PC-9 (cell line): ENCODE measurements at regions not wholly inside any gene's neighbourhood (a gene's known extent, or its start where the extent isn't known, plus 50 kb on each side); places are given as distances from the start of the nearest gene placed in this dataset.

Experiments used
- BruUV-seq: library from RNA; stranded (reverse); fragments of 400-500 nt; replicated peaks from 2 replicates; lab custom pipeline; 2021; lab: Mats Ljungman, UMichigan
- CTCF ChIA-PET: fragments of 300-600 bp; sonication (Branson Sonifier 250); formaldehyde crosslinking; loops from one replicate; lab custom pipeline; 2022; ENCODE audit warnings: antibody characterized with exemption; lab: Charles Lee
- POLR2A ChIA-PET: fragments of 300-600 bp; sonication (Branson Sonifier 250); formaldehyde crosslinking; loops from one replicate; lab custom pipeline; 2022; ENCODE audit warnings: antibody characterized with exemption; ENCODE audit not compliant: unreplicated experiment; lab: Charles Lee
- DNase-seq, 2 experiments: peaks; one replicate each; pipeline versions ENCODE4 v3.0.0 to v3.0.0-alpha.2; 2015 to 2022; ENCODE audit warnings: mixed read lengths in 1 of 2
- H2AFZ ChIP-seq: fragments of 200-600 bp; sonication (generic); 2 replicates; pipeline ENCODE4 v1.8.1; 2017; ENCODE audit warnings: antibody characterized with exemption
- H3F3A ChIP-seq: fragments of 200-600 bp; sonication (generic); 2 replicates; pipeline ENCODE4 v1.8.1; 2017; ENCODE audit warnings: antibody characterized with exemption, mild to moderate bottlenecking, low read depth; ENCODE audit not compliant: insufficient read depth
- H3K27ac ChIP-seq: fragments of 200-600 bp; sonication (generic); 2 replicates; pipeline ENCODE4 v1.6.1; 2016; ENCODE audit warnings: mixed run types
- H3K27me3 ChIP-seq: fragments of 200-600 bp; sonication (generic); 2 replicates; pipeline ENCODE4 v1.6.1; 2016; ENCODE audit warnings: low read depth, mixed run types; ENCODE audit not compliant: insufficient read depth
- H3K36me3 ChIP-seq: fragments of 200-600 bp; sonication (generic); 2 replicates; pipeline ENCODE4 v1.6.1; 2016; ENCODE audit warnings: low read depth, mixed run types
- H3K4me1 ChIP-seq: fragments of 200-600 bp; sonication (generic); replicated peaks from 2 replicates; pipeline ENCODE4 v1.6.1; 2016; ENCODE audit warnings: mixed run types; ENCODE audit not compliant: insufficient read depth
- H3K4me2 ChIP-seq: fragments of 200-600 bp; sonication (generic); 2 replicates; pipeline ENCODE4 v1.6.1; 2017; ENCODE audit warnings: mixed run types
- H3K4me3 ChIP-seq: fragments of 200-600 bp; sonication (generic); 2 replicates; pipeline ENCODE4 v1.6.1; 2016; ENCODE audit warnings: mixed run types
- H3K79me2 ChIP-seq: fragments of 200-600 bp; sonication (generic); 2 replicates; pipeline ENCODE4 v1.6.1; 2017; ENCODE audit warnings: low read depth, mixed run types
- H3K9me2 ChIP-seq: fragments of 200-600 bp; sonication (generic); 2 replicates; pipeline ENCODE4 v1.8.1; 2017; ENCODE audit warnings: mild to moderate bottlenecking; ENCODE audit not compliant: insufficient read depth
- H3K9me3 ChIP-seq: fragments of 200-600 bp; sonication (generic); 2 replicates; pipeline ENCODE4 v1.8.1; 2016; ENCODE audit warnings: low read depth; ENCODE audit not compliant: insufficient read depth
- H4K20me1 ChIP-seq: fragments of 200-600 bp; sonication (generic); 2 replicates; pipeline ENCODE4 v1.8.1; 2017; ENCODE audit not compliant: insufficient read depth
- EZH2 ChIP-seq: fragments of 200-600 bp; sonication (generic); IDR thresholded peaks from 2 replicates; pipeline ENCODE4 v1.8.0; 2017; ENCODE audit warnings: antibody characterized with exemption, low read depth
- intact Hi-C: fragments of 100-400 bp; cut with micrococcal nuclease; formaldehyde crosslinking; loops from one replicate; pipeline ENCODE4 v1.10.0; 2022; ENCODE audit not compliant: unreplicated experiment
- TF ChIP-seq, protein P1 (sequence below): fragments of 200-600 bp; sonication (generic); conservative IDR thresholded peaks from 2 replicates; pipeline ENCODE4 v1.6.1; 2017; ENCODE audit warnings: mixed run types, antibody characterized with exemption, mild to moderate bottlenecking, moderate library complexity

DNA sequence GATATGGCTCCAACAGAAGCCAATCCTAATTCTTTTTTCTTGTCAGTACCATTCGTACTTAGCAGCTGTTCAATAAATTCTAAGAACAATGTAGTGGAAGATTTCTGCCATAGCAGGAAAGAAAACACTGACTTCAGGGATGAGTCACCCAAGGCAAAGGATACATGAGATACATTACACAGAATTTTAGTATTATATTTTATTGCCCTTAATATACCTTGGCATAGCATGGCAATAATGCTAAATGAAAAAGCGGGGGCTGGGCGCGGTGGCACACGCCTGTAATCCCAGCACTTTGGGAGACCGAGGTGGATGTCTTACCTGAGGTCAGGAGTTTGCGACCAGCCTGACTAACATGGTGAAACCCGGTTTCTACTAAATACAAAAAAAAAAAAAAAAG, 619.1 kb upstream of the DAB2 start:
- ChIA-PET CTCF (no interaction called here), POLR2A (no interaction called here)
- intact Hi-C loops = no loop called here
- Histone ChIP-seq H3K27ac (no peak overlapping the region), H3K27me3 (no peaks in the 10 kb centered on the region), H3K4me3 (no peak overlapping the region), H3K36me3 (no peaks in the 10 kb centered on the region), H4K20me1 (no peaks in the 10 kb centered on the region), H3F3A (no peaks in the 10 kb centered on the region), H3K9me2 (no peaks in the 10 kb centered on the region), H3K4me1 (no peaks in the 10 kb centered on the region), H2AFZ (no peak overlapping the region), H3K79me2 (no peaks in the 10 kb centered on the region), H3K9me3 (peaks cover 9% of the 10 kb centered on the region; the same call in 1 of the 2 replicates), H3K4me2 (no peak overlapping the region)
- no peak for DNase-seq
- TF ChIP-seq EZH2 = no peak
- TF ChIP-seq, protein P1, sequence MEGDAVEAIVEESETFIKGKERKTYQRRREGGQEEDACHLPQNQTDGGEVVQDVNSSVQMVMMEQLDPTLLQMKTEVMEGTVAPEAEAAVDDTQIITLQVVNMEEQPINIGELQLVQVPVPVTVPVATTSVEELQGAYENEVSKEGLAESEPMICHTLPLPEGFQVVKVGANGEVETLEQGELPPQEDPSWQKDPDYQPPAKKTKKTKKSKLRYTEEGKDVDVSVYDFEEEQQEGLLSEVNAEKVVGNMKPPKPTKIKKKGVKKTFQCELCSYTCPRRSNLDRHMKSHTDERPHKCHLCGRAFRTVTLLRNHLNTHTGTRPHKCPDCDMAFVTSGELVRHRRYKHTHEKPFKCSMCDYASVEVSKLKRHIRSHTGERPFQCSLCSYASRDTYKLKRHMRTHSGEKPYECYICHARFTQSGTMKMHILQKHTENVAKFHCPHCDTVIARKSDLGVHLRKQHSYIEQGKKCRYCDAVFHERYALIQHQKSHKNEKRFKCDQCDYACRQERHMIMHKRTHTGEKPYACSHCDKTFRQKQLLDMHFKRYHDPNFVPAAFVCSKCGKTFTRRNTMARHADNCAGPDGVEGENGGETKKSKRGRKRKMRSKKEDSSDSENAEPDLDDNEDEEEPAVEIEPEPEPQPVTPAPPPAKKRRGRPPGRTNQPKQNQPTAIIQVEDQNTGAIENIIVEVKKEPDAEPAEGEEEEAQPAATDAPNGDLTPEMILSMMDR = no peak
- BruUV-seq = no TSS peak

DNA sequence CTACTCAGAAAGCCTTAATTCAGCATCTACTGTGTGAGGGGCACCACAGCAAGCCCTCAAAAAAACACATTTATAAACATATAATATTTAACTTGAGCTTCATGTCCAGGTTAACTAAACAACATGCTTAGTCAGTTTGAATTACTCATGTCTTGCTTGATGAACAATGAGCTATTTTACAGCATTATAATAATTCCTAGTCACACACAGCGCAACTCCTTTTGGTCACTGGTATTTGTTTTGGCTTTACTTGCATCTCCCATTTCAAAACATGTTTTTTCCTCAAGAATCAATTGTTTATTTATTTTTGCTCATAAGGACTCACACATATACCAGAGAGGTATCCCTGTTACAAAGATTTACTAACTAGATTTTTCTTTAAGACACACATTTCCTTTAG, 616.7 kb upstream of the DAB2 start:
- Histone ChIP-seq H4K20me1 (no peaks in the 10 kb centered on the region), H3K27me3 (no peaks in the 10 kb centered on the region), H3K9me3 (no peaks in the 10 kb centered on the region), H3K4me3 (no peak overlapping the region), H3F3A (no peaks in the 10 kb centered on the region), H3K27ac (no peak overlapping the region), H3K4me2 (no peak overlapping the region), H2AFZ (no peak overlapping the region), H3K4me1 (no peaks in the 10 kb centered on the region), H3K79me2 (no peaks in the 10 kb centered on the region), H3K36me3 (no peaks in the 10 kb centered on the region), H3K9me2 (no peaks in the 10 kb centered on the region)
- TF ChIP-seq, protein P1 = no peak
- no peak for TF ChIP-seq EZH2
- no peak for DNase-seq
- intact Hi-C loops = no loop called here
- BruUV-seq = no TSS peak
- ChIA-PET POLR2A (no interaction called here), CTCF (interaction anchor here (0.6 kb wide), 1 partner anchor 23 kb away, joined by 5 read pairs; no protein-coding TSS in a partner anchor)

DNA sequence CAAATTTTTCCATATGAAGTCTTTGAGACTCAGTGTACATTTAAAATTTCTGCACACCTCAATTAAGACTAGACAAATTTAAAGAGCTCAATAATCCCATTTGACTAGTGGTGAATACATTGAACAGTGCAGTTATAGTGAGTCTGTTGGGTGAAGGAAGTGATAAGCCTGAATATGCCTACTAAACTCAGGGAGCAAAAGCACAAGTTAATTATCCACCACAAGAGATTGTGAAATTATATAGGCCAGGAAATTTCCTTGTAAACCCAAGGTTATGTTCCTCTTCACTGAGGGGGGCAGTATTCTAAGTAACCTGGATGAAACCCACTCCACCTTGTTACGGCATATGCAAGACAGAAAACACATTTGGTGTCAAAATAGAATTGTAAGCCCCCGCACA, 612.9 kb upstream of the DAB2 start:
- H3K4me2 ChIP-seq = no peak overlapping the region
- BruUV-seq = no TSS peak
- H3K9me2 ChIP-seq = 0 out of 2 replicates have a peak, but pooled peaks cover 3% of the 10 kb centered on the region
- H3K9me3 ChIP-seq = no peaks in the 10 kb centered on the region
- H2AFZ ChIP-seq = no peak overlapping the region
- H4K20me1 ChIP-seq = no peaks in the 10 kb centered on the region
- no peaks in the 10 kb centered on the region for H3K27me3 ChIP-seq
- no peak for DNase-seq
- H3K36me3 ChIP-seq = no peaks in the 10 kb centered on the region
- TF ChIP-seq, protein P1 = no peak
- no peak for TF ChIP-seq EZH2
- CTCF ChIA-PET = no interaction called here
- no peaks in the 10 kb centered on the region for H3K79me2 ChIP-seq
- POLR2A ChIA-PET = no interaction called here
- H3F3A ChIP-seq = no peaks in the 10 kb centered on the region
- H3K4me3 ChIP-seq = no peak overlapping the region
- no peaks in the 10 kb centered on the region for H3K4me1 ChIP-seq
- H3K27ac ChIP-seq = no peak overlapping the region
- intact Hi-C loops = no loop called here
